Stimulated activated CD8-positive, alpha-beta memory T cell treated with anti-CD3 and anti-CD28 coated beads, Interleukin-15, amount 100 ng/mL, for 24 hours (primary cell): ENCODE measurements at regions not wholly inside any gene's neighbourhood (a gene's known extent, or its start where the extent isn't known, plus 50 kb on each side); places are given as distances from the start of the nearest gene placed in this dataset.

Source experiments
- DNase-seq: peaks from one replicate; pipeline ENCODE4 v3.0.0-alpha.2; 2020; ENCODE audit warnings: low read depth

GRCh38 chr5:74316064-74316603, 324.4 kb downstream of the ENC1 start:
- no peak for DNase-seq

GRCh38 chr5:74314906-74315305, 325.6 kb downstream of the ENC1 start:
- no peak for DNase-seq

- no peak for DNase-seq
These were observed 326.6 kb downstream of the ENC1 start for GRCh38 chr5:74313896-74314295.

- DNase-seq, result no peak
These were observed 327.8 kb downstream of the ENC1 start for GRCh38 chr5:74312746-74313145.

GRCh38 chr5:74311961-74312360, 328.6 kb downstream of the ENC1 start:
- DNase-seq, result no peak

GRCh38 chr5:74310997-74311930, 329.3 kb downstream of the ENC1 start:
- DNase-seq, result no peak

- DNase-seq, result no peak
These were observed 330.1 kb downstream of the ENC1 start for GRCh38 chr5:74310386-74310785.

- DNase-seq, result no peak
These were observed 331.5 kb downstream of the ENC1 start for GRCh38 chr5:74309050-74309449.

- DNase-seq, result no peak
These were observed 333.7 kb downstream of the ENC1 start for GRCh38 chr5:74306845-74307244.

- DNase-seq, result no peak
These were observed 336.0 kb downstream of the ENC1 start for GRCh38 chr5:74304536-74304935.

GRCh38 chr5:74303578-74303977, 336.9 kb downstream of the ENC1 start:
- no peak for DNase-seq

- no peak for DNase-seq
These were observed 339.0 kb downstream of the ENC1 start for GRCh38 chr5:74301576-74301975.

GRCh38 chr5:74300808-74301389, 339.6 kb downstream of the ENC1 start:
- no peak for DNase-seq

- DNase-seq, result no peak
These were observed 340.7 kb downstream of the ENC1 start for GRCh38 chr5:74299833-74300232.

GRCh38 chr5:74296685-74297408, 343.7 kb downstream of the ENC1 start:
- DNase-seq, result no peak

- DNase-seq, result no peak
These were observed 344.9 kb downstream of the ENC1 start for GRCh38 chr5:74295676-74296075.

GRCh38 chr5:74295141-74295540, 345.4 kb downstream of the ENC1 start:
- DNase-seq, result no peak

- DNase-seq, result no peak
These were observed 346.3 kb downstream of the ENC1 start for GRCh38 chr5:74294231-74294705.

GRCh38 chr5:74293182-74293581, 347.3 kb downstream of the ENC1 start:
- DNase-seq, result no peak

- no peak for DNase-seq
These were observed 349.8 kb downstream of the ENC1 start for GRCh38 chr5:74290634-74291241.

- no peak for DNase-seq
These were observed 350.8 kb downstream of the ENC1 start for GRCh38 chr5:74289691-74290090.

GRCh38 chr5:74289238-74289637, 351.3 kb downstream of the ENC1 start:
- no peak for DNase-seq
